A673 (cell line): ENCODE measurements at regions not wholly inside any gene's neighbourhood (a gene's known extent, or its start where the extent isn't known, plus 50 kb on each side); places are given as distances from the start of the nearest gene placed in this dataset.

ENCODE experiments used
- BruUV-seq: library from RNA; stranded (reverse); fragments of 400-500 nt; replicated peaks from 2 replicates; lab custom pipeline; 2021; lab: Mats Ljungman, UMichigan
- CTCF ChIA-PET: fragments of 300-600 bp; sonication (Branson Sonifier 250); formaldehyde crosslinking; loops from one replicate; lab custom pipeline; 2022; ENCODE audit warnings: antibody characterized with exemption; lab: Charles Lee
- POLR2A ChIA-PET: fragments of 300-600 bp; sonication (Branson Sonifier 250); formaldehyde crosslinking; loops from one replicate; lab custom pipeline; 2022; ENCODE audit warnings: antibody characterized with exemption; ENCODE audit not compliant: low non-redundant PET; lab: Charles Lee
- DNase-seq: peaks from one replicate; pipeline ENCODE4 v3.0.0-alpha.2; 2015; ENCODE audit warnings: low spot score
- H3K27ac ChIP-seq: fragments of 200-600 bp; sonication (generic); 2 replicates; pipeline ENCODE4 v1.5.1; 2016; ENCODE audit warnings: mixed run types, low read depth, mild to moderate bottlenecking, mixed read lengths, antibody characterized with exemption, low read length; ENCODE audit not compliant: poor library complexity, severe bottlenecking
- H3K27me3 ChIP-seq: fragments of 200-600 bp; sonication (generic); replicated peaks from 2 replicates; pipeline ENCODE4 v1.6.1; 2017; ENCODE audit warnings: mixed run types, low read depth, mild to moderate bottlenecking, mixed read lengths, antibody characterized with exemption, low read length; ENCODE audit not compliant: insufficient read depth, poor library complexity
- H3K36me3 ChIP-seq: fragments of 200-600 bp; sonication (generic); 2 replicates; pipeline ENCODE4 v1.6.1; 2016; ENCODE audit warnings: mixed run types, mild to moderate bottlenecking, mixed read lengths, antibody characterized with exemption, low read length; ENCODE audit not compliant: insufficient read depth, poor library complexity, severe bottlenecking
- H3K4me1 ChIP-seq: fragments of 200-600 bp; sonication (generic); 2 replicates; pipeline ENCODE4 v1.6.1; 2017; ENCODE audit warnings: mixed run types, mild to moderate bottlenecking, mixed read lengths, antibody characterized with exemption, low read length; ENCODE audit not compliant: insufficient read depth, poor library complexity, severe bottlenecking
- H3K4me3 ChIP-seq: fragments of 200-600 bp; sonication (generic); 2 replicates; pipeline ENCODE4 v1.5.1; 2016; ENCODE audit warnings: low read depth, mixed run types, mild to moderate bottlenecking, mixed read lengths, low read length; ENCODE audit not compliant: poor library complexity, severe bottlenecking
- H3K9me3 ChIP-seq: fragments of 200-600 bp; sonication (generic); 2 replicates; pipeline ENCODE4 v1.6.1; 2016; ENCODE audit warnings: mixed run types, low read depth, mild to moderate bottlenecking, mixed read lengths, antibody characterized with exemption, low read length; ENCODE audit not compliant: poor library complexity, severe bottlenecking
- EZH2 ChIP-seq: fragments of 200-600 bp; sonication (generic); IDR thresholded peaks from 2 replicates; pipeline ENCODE4 v1.6.1; 2017; ENCODE audit warnings: borderline replicate concordance, low read depth, mild to moderate bottlenecking, mixed read lengths, antibody characterized with exemption, low read length; ENCODE audit not compliant: poor library complexity, severe bottlenecking
- intact Hi-C: fragments of 100-400 bp; cut with micrococcal nuclease; formaldehyde crosslinking; loops from one replicate; pipeline ENCODE4 v1.10.0; 2022; ENCODE audit not compliant: unreplicated experiment
- TF ChIP-seq, protein P1 (sequence below): fragments of 300-800, 200-600 bp; sonication (generic); conservative IDR thresholded peaks from 2 replicates; pipeline ENCODE4 v1.5.1; 2017; ENCODE audit warnings: low read depth, mild to moderate bottlenecking, antibody characterized with exemption, low read length, moderate library complexity, mixed read lengths

DNA sequence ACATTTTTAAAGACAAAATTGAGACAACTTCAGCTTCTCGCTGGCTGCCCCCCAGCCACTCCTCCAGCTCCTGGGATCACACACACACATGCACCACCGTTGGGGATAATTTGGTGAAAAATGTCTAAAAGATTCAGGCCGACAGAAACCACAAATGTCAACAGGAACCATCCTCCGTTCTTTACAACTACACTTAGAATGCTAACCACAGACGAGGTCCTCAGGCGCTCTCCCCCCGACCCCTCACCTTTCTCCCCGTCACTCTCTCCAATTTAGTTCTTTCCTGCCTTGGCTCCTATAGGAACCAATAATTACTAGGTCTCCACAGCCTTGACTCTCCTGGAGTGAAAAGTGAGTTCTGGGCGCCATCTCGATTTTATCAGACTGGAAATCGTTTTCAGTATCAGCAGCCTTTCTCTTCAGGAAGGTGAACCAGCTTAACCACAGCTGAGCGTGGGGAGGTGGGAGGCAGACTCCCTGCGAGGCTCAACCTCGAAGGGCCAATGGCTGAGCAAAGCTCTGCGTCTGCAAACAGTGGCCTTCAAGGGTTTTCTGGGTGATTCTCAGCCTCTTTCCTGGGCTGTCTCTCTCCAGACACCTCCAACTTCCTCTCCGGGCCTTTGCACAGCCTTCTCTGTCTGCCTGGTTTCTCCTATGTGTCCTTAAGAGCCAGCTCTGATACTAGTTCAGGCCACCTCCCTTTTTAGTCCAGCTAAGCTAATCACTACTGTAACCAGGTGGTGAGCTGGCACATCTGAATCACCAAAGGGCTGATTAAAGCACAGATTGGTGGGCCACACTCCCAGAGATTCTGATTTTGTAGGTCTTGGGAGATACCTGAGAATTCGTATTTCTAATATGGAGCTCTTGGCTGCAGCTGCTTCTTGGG, 115.7 kb upstream of the COPS8 start:
- DNase-seq: no peak
- intact Hi-C loops: no loop called here
- ChIA-PET CTCF (no interaction called here), POLR2A (no interaction called here)
- Histone ChIP-seq H3K9me3 (no peaks in the 10 kb centered on the region), H3K4me3 (no peak overlapping the region), H3K4me1 (no peaks in the 10 kb centered on the region), H3K36me3 (no peaks in the 10 kb centered on the region), H3K27me3 (no peaks in the 10 kb centered on the region), H3K27ac (no peak overlapping the region)
- BruUV-seq: no TSS peak
- no peak for TF ChIP-seq EZH2
- TF ChIP-seq, protein P1, sequence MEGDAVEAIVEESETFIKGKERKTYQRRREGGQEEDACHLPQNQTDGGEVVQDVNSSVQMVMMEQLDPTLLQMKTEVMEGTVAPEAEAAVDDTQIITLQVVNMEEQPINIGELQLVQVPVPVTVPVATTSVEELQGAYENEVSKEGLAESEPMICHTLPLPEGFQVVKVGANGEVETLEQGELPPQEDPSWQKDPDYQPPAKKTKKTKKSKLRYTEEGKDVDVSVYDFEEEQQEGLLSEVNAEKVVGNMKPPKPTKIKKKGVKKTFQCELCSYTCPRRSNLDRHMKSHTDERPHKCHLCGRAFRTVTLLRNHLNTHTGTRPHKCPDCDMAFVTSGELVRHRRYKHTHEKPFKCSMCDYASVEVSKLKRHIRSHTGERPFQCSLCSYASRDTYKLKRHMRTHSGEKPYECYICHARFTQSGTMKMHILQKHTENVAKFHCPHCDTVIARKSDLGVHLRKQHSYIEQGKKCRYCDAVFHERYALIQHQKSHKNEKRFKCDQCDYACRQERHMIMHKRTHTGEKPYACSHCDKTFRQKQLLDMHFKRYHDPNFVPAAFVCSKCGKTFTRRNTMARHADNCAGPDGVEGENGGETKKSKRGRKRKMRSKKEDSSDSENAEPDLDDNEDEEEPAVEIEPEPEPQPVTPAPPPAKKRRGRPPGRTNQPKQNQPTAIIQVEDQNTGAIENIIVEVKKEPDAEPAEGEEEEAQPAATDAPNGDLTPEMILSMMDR: no peak

DNA sequence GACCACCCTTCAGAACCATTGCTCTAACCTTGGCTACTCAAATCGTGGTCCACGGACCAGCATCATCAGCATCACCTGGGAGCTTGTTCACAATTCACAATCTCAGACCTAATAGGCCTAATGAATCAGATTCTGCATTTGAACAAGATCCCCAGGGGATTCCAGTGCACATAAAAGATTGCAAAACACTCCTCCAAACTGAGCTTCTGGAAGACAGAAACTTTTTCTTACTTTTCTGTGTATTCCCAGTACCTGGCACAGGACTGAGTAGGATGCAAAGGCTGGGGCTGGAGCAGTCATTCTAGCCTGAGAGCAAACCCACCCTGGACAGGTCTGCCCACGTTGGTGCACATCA, 115.1 kb upstream of the COPS8 start:
- POLR2A ChIA-PET: no interaction called here
- no peaks in the 10 kb centered on the region for H3K4me1 ChIP-seq

DNA sequence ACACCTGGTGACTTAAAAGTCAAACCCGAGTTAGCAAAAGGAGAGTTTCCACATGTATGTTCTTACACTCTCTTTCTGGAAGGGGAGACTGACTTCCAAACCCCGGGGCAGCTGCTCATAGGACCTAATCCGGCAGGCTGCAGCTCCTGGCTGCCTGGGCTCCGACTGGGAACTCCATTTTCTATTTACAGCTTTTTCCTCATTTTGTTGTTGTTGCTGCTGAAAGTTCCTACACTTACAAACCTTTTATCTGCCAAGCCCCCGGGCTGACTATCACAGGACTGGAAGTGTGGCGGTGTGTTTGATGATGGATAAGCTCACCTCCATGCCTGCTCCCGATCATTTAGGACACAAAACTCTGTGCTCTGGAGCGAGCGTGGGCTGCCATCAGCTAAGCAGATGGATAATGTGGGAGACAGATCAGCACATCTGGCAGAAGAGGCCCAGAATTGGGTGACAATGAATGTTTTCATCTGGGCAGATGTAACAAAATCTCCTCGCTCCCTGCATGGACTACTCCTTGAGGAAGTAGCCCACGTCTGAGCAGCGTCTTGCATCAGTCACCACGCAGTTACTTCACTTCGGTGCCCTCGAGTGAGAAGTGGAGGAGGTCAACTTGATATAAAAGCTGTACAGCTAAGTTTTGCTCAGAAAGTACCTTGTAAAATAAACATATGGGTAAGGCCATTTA, 114.4 kb upstream of the COPS8 start:
- no peak for DNase-seq
- intact Hi-C loops: no loop called here
- Histone ChIP-seq H3K36me3 (no peaks in the 10 kb centered on the region), H3K27me3 (no peaks in the 10 kb centered on the region), H3K4me1 (no peaks in the 10 kb centered on the region), H3K9me3 (no peaks in the 10 kb centered on the region), H3K4me3 (no peak overlapping the region), H3K27ac (no peak overlapping the region)
- ChIA-PET CTCF (no interaction called here), POLR2A (no interaction called here)
- TF ChIP-seq EZH2: no peak
- TF ChIP-seq, protein P1: no peak
- no TSS peak for BruUV-seq

More for the DNA sequence above, 115.1 kb upstream of the COPS8 start:
- H3K9me3 ChIP-seq: no peaks in the 10 kb centered on the region
- no peaks in the 10 kb centered on the region for H3K36me3 ChIP-seq
- no TSS peak for BruUV-seq
- CTCF ChIA-PET: no interaction called here
- no peak overlapping the region for H3K27ac ChIP-seq
- intact Hi-C loops: no loop called here
- H3K4me3 ChIP-seq: no peak overlapping the region
- no peak for TF ChIP-seq EZH2
- TF ChIP-seq, protein P1: no peak
- no peaks in the 10 kb centered on the region for H3K27me3 ChIP-seq
- DNase-seq: no peak
